Sigmoid colon (tissue), 6 donors: ENCODE measurements at regions not wholly inside any gene's neighbourhood (a gene's known extent, or its start where the extent isn't known, plus 50 kb on each side); places are given as distances from the start of the nearest gene placed in this dataset.

Experiments
- DNase-seq: peaks from one replicate; pipeline ENCODE4 v3.0.0-alpha.2; 2019
- H3K27ac ChIP-seq, 4 donors: fragments of 200-600 bp; sonication (generic); one replicate each; pipeline ENCODE4 v1.5.1; 2016 to 2019; ENCODE audit warnings: mild to moderate bottlenecking in 1 of 4
- H3K27me3 ChIP-seq, 3 donors: fragments of 200-600 bp; sonication (generic); one replicate each; pipeline ENCODE4 v1.5.1; 2019; ENCODE audit warnings: mild to moderate bottlenecking in 1 of 3
- H3K36me3 ChIP-seq, 4 donors: fragments of 200-600 bp; sonication (generic); one replicate each; pipeline ENCODE4 v1.5.1; 2016 to 2019
- H3K4me1 ChIP-seq, 4 donors: fragments of 200-600 bp; sonication (generic); one replicate each; pipeline ENCODE4 v1.5.1; 2017 to 2019
- H3K4me3 ChIP-seq, 4 donors: fragments of 200-600 bp; sonication (generic); one replicate each; pipeline ENCODE4 v1.5.1; 2017 to 2019; ENCODE audit warnings: mild to moderate bottlenecking in 2 of 4, moderate library complexity in 1 of 4
- H3K9me3 ChIP-seq, 4 donors: fragments of 200-600 bp in 3 of 4; sonication (generic) in 3 of 4; one replicate each; pipeline versions ENCODE4 v1.5.1 to v1.6.1; 2013 to 2019
- CTCF ChIP-seq, 4 experiments: fragments of 450-650 bp in 3 of 4; fragments of 200-600 bp in 1 of 4; IDR thresholded peaks; one replicate each; pipeline ENCODE4 v1.5.1; 2016 to 2019; ENCODE audit warnings: antibody characterized with exemption in 4 of 4, mild to moderate bottlenecking in 3 of 4, moderate library complexity in 2 of 4
- EP300 ChIP-seq, 4 donors: sonication (generic); formaldehyde crosslinking; IDR thresholded peaks; one replicate each; pipeline ENCODE4 v1.6.1; 2017; ENCODE audit warnings: antibody characterized with exemption in 4 of 4
- POLR2A ChIP-seq, 2 donors: fragments of 450-650 bp; IDR thresholded peaks; one replicate each; pipeline ENCODE4 v1.6.1; 2016; ENCODE audit warnings: antibody characterized with exemption in 2 of 2, mild to moderate bottlenecking in 2 of 2, moderate library complexity in 2 of 2
- POLR2AphosphoS5 ChIP-seq, 4 donors: sonication (generic); formaldehyde crosslinking; IDR thresholded peaks; one replicate each; pipeline ENCODE4 v1.6.1; 2017; ENCODE audit warnings: antibody characterized with exemption in 4 of 4
- WGBS, 2 donors: extraction: QIAGEN DNeasy Blood & Tissue Kit; methylation state at CpG; one replicate each; pipeline ENCODE4 v1.1.7; 2013; 5-methylcytosine and 5-hydroxymethylcytosine counted together
- intact Hi-C: fragments of 100-400 bp; cut with DNase I; formaldehyde crosslinking; loops from one replicate; pipeline ENCODE4 v1.15.1; 2023
- donor health status: healthy with polysubstance abuse.
- donor health status: healthy.

GRCh38 chr3:162365066-162365719 is 868.6 kb downstream of the OTOL1 start:
- no peak for DNase-seq
- Histone ChIP-seq H3K36me3 (no peaks in the 10 kb centered on the region), H3K27ac (no peak overlapping the region), H3K9me3 (no peaks in the 10 kb centered on the region), H3K27me3 (no peaks in the 10 kb centered on the region), H3K4me1 (peaks cover 0 to 42% (median 20%) of the 10 kb centered on the region in 4 donors), H3K4me3 (no peak overlapping the region)
- TF ChIP-seq POLR2A (IDR thresholded peaks at IDR 0.05), result no peak
- no peak for TF ChIP-seq POLR2AphosphoS5 (IDR thresholded peaks at IDR 0.05)
- TF ChIP-seq EP300 (IDR thresholded peaks at IDR 0.05), result no peak
- no peak for TF ChIP-seq CTCF (IDR thresholded peaks at IDR 0.05)
- WGBS, 2 donors, result 63 to 71% methylated on average over 4 of the region's 4 CpGs
- intact Hi-C loops, result no loop called here

GRCh38 chr3:162366166-162366766 is 869.7 kb downstream of the OTOL1 start:
- intact Hi-C loops, result no loop called here
- Histone ChIP-seq H3K27ac (no peak overlapping the region), H3K36me3 (no peaks in the 10 kb centered on the region), H3K27me3 (no peaks in the 10 kb centered on the region), H3K4me1 (peaks cover 0 to 42% (median 20%) of the 10 kb centered on the region in 4 donors), H3K9me3 (no peaks in the 10 kb centered on the region), H3K4me3 (no peak overlapping the region)
- 85 to 88% methylated on average over 4 of the region's 4 CpGs for WGBS, 2 donors
- no peak for DNase-seq
- TF ChIP-seq POLR2AphosphoS5 (IDR thresholded peaks at IDR 0.05), result no peak
- TF ChIP-seq POLR2A (IDR thresholded peaks at IDR 0.05), result no peak
- TF ChIP-seq CTCF (IDR thresholded peaks at IDR 0.05), result no peak
- TF ChIP-seq EP300 (IDR thresholded peaks at IDR 0.05), result no peak

- intact Hi-C loops, result no loop called here
- Histone ChIP-seq H3K27me3 (no peaks in the 10 kb centered on the region), H3K4me3 (no peak overlapping the region), H3K9me3 (no peaks in the 10 kb centered on the region), H3K36me3 (no peaks in the 10 kb centered on the region), H3K4me1 (peaks cover 0 to 42% (median 20%) of the 10 kb centered on the region in 4 donors), H3K27ac (peak overlapping the region in 1 of 4 donors; percentile 21)
- 58 to 63% methylated on average over 3 of the region's 3 CpGs for WGBS, 2 donors
- TF ChIP-seq POLR2AphosphoS5 (IDR thresholded peaks at IDR 0.05) (peak in 2 of 4 donors; percentile 33 to 34), CTCF (IDR thresholded peaks at IDR 0.05) (no peak)
- DNase-seq, result no peak
Observed at GRCh38 chr3:162367429-162368260, 871.0 kb downstream of the OTOL1 start.

- peaks cover 0 to 36% (median 20%) of the 10 kb centered on the region in 4 donors for H3K4me1 ChIP-seq
- no peak overlapping the region for H3K4me3 ChIP-seq
- WGBS, 2 donors, result 48 to 61% methylated on average over 4 of the region's 4 CpGs
- no peaks in the 10 kb centered on the region for H3K27me3 ChIP-seq
- no peak for DNase-seq
- intact Hi-C loops, result no loop called here
- TF ChIP-seq EP300 (IDR thresholded peaks at IDR 0.05) (no peak), POLR2A (IDR thresholded peaks at IDR 0.05) (no peak), CTCF (IDR thresholded peaks at IDR 0.05) (no peak), POLR2AphosphoS5 (IDR thresholded peaks at IDR 0.05) (no peak)
- H3K27ac ChIP-seq, result no peak overlapping the region
- H3K9me3 ChIP-seq, result no peaks in the 10 kb centered on the region
- H3K36me3 ChIP-seq, result no peaks in the 10 kb centered on the region
Observed at GRCh38 chr3:162368417-162368816, 871.8 kb downstream of the OTOL1 start.
